ENCODE measurements at regions not wholly inside any gene's neighbourhood (a gene's known extent, or its start where the extent isn't known, plus 50 kb on each side); places are given as distances from the start of the nearest gene placed in this dataset.

GRCh38 chr6:131383421-131384411, 189.3 kb upstream of the ARG1 start:
- DNase-seq (ENCODE audit: low read depth), result peak; percentile 46

DNA sequence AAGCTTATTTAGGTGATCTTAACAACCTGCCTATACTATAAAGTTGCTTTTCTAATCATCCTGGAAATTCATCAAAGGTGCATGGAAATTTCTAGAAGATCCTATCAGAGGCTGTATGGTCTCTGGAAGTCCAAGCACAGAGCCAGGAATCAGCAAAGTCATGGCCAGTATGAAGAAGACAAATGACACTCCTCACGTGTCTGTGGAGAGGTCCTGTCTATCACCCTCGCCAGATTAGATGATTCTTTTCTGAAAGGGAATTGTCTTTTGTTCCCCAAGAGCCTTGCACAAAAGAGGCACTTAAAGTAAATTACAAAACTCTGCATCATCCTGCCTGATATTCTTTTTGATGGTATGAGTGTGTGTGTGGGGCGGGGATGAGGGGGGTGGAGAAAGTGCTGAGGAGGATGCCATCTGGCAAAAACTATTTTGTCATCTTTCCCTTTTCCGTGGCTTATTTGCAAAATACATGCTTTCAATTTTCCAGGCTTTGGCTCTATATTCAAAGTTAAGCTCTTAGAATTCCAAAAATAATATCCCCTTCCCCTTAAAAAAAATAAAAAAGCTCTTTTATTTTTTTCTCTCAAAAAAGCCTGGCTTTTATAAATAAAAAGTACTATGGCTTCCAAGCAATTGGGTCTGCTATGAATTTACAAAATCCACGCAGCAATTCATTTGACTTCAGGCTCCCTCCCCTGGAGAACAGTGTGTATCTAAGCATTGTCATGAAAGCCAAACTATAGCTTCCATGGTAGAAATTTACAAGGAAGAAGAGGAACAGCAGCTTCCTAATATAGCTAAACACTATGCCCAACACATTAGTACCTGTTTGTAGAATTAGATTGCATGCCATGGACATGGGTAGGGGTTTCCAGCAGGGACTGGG, 185.2 kb upstream of the ARG1 start:
- DNase-seq (ENCODE audit: low read depth), result no peak

- DNase-seq (ENCODE audit: low read depth), result no peak
Measured at GRCh38 chr6:131390322-131390721, 182.7 kb upstream of the ARG1 start.

DNA sequence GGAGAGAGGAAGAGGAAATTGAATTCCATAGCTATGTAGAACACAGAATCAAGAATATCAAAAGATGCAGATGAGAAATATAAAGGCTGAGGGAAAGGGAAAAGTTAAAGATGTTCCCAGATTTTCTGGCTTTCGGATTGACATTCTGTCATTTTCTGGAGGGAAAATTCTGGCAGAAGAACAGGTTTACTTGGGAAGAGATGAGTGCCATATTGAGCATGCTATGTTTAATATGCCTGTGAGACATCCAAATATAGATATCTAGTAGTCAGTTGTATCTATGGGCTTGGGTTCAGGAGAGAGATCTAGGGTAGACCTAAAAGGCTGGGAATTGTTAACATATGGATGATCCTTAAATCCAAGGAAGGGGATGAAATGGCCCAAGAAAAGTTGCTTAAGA, 181.9 kb upstream of the ARG1 start:
- DNase-seq (ENCODE audit: low read depth), result no peak

DNA sequence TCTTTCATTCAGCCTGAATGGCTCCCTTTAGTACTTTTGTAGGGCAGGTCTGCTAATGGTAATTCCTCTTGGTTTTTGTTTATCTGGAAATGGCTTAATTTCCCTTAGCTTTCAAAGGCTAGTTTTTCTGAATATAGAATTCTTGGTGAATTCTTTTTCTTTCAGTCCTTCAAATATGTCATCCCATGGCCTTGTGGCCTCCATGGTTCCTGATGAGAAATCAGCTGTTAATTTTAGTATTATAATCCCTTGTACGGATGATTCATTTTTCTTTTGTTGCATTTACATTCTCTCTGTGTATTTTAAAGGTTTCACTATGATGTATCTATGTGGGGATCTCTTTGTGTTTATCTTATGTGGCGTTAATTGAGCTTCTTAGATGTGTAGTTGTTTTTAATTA, 179.6 kb upstream of the ARG1 start:
- no peak for DNase-seq (ENCODE audit: low read depth)

GRCh38 chr6:131394768-131395432, 178.1 kb upstream of the ARG1 start:
- no peak for DNase-seq (ENCODE audit: low read depth)

DNA sequence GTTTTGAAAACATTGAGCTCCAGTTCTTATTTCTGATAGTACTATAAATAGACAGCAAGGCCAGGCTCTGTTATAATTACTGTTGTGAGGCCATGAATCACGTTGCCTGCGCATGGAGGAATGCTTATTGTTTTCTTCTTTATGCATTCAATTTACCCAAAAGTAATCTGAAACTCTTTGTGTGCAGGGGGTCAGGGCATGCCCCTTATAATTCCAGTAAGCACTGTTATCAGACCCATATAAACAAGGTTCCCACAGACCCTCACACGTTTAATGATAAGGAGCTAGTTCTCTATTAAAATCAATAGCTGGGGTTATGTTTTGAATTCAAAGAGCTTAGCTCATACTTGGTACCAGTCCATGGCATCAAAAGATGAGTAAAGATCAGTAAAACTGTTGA, 174.8 kb upstream of the ARG1 start:
- no peak for DNase-seq (ENCODE audit: low read depth)

DNA sequence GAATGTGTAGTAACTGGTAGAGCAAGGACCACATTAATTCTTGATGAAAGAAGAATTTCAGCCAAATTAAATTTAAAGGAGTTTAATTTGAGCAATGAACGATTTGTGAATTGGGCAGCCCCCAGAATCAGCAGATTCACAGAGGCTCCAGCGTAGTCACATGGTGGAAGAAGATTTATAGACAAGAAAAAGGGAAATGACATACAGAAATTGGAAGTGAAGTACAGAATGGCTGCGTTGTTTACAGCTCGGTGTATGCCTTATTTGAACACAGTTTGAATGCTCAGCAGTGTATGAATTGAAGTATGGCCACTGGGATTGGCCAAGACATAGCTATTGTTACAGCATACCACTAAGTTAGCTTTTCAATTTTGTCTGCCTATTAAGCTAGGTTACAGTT, 173.6 kb upstream of the ARG1 start:
- DNase-seq (ENCODE audit: low read depth), result no peak

DNA sequence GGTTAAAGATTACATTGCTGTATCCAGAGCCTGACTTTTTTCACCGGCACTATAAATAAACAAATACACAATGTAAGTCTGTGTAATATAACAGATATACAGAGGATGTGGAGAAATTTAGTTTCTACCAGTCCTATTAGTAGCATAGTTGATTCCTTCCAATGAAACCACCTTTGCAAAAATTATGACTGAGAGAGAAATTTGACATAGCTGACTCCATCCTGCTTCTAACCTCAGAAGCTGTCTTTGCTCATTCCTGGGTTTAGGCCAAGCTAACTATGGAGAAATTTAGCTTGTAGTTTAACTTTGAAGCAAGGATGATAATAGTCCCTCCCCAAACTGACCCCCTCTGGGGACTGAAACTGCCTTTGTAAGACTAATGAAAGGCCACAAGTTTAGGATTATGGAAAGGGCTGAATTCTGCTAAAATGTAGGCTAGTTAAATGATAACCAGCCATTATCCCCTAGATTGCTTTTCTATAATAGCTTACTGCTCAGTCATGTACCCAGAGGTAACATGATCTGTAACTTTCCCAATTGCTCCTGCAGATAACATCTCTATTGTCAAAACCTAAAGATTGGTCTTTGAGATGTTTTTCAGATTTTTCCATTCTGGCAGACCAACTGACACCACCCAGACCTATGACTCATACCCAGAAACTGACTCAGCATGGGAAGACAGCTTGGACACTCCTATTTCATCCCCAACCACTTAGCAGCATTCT, 172.8 kb upstream of the ARG1 start:
- DNase-seq (ENCODE audit: low read depth), result peak; percentile 90

GRCh38 chr6:131400779-131401496, 172.1 kb upstream of the ARG1 start:
- no peak for DNase-seq (ENCODE audit: low read depth)

- DNase-seq (ENCODE audit: low read depth), result no peak
Measured at GRCh38 chr6:131408811-131409210, 164.2 kb upstream of the ARG1 start.

GRCh38 chr6:131410785-131411184, 162.2 kb upstream of the ARG1 start:
- DNase-seq (ENCODE audit: low read depth), result no peak

- no peak for DNase-seq (ENCODE audit: low read depth)
Measured at GRCh38 chr6:131412960-131413830, 159.8 kb upstream of the ARG1 start.

DNA sequence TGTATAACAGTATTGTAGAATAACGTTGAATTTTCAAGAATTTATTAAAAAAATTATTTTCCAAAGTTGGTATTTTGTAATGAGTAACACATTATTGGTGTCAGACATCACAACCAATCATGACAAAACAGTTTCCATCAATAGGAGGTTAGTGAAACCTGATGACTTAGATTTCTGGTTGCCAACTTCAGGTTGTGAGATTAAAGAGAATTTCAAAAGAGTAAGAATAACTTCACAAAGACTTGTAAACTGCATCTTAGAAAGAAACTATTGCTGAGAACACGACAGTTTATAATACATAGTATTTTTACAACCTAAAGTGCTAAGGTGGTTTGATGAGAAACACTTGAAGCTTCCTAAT, 159.2 kb upstream of the ARG1 start:
- no peak for DNase-seq (ENCODE audit: low read depth)

GRCh38 chr6:131414956-131415355, 158.1 kb upstream of the ARG1 start:
- DNase-seq (ENCODE audit: low read depth), result no peak

DNA sequence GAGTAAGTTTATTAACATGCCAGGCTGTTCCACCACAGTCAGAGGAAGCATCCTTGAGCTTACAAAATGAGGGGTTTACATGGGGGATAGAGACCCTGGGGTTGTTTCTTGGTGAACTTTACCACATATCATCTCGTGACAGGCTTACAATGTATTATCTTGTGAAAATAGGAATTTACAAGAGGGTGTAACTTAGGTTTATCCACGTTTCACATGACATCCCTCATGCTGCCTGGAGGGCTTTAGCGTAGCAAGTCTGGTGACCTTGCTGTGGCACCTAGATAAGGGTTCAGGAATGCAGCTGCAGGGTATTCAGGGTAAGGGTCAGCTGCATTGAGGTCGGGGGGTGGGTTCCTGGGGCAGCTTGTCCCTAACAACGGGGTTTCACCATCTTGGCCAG, 154.6 kb upstream of the ARG1 start:
- no peak for DNase-seq (ENCODE audit: low read depth)

DNA sequence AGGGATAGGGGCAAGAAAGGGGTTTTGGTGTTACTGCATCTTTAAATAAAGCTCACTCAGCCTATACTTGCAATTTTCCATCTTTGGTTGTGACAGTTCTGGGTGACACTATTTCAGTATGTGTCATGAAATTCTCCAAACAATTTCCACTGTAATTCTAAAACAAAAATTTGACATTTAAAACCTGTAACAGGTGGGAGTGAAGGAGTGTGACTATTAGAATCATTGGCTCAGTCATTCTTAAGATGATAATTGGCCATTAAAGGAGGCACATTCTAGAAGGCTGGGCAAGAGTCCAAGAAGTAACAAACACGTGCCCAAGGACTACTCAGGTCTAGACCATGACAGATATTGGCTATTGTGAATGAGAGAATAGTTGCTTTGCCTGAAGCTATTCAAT, 153.3 kb upstream of the ARG1 start:
- DNase-seq (ENCODE audit: low read depth), result no peak

DNA sequence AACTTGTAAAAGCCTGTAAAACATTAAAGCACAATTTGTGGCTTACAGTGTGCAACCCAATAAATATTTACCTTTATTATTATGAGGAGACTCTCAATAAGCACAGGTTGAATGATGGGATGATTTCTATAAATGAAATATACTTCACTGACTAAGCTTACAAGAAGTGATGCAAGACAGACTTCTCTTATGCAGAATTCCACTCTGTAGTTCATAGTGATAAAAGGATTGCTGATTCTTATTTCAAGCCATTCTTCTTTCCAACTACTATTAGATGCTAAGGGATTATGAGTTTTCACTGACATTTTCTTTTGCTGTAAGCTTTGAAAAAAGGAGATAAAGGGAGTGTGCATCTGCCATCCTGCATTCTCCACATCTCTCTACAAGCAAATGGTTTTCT, 149.0 kb upstream of the ARG1 start:
- no peak for DNase-seq (ENCODE audit: low read depth)

- no peak for DNase-seq (ENCODE audit: low read depth)
Measured at GRCh38 chr6:131424475-131424874, 148.6 kb upstream of the ARG1 start.

- no peak for DNase-seq (ENCODE audit: low read depth)
Measured at GRCh38 chr6:131427434-131428058, 145.5 kb upstream of the ARG1 start.

Data from HS-27A (cell line).